ENCODE measurements at regions not wholly inside any gene's neighbourhood (a gene's known extent, or its start where the extent isn't known, plus 50 kb on each side); places are given as distances from the start of the nearest gene placed in this dataset.

GRCh38 chr6:154895841-154896240 is 99.3 kb upstream of the TIAM2 start:
- WGBS, 3 donors = 87 to 98% (median 87%) methylated on average over 6 of the region's 6 CpGs
- DNase-seq = no peak
- intact Hi-C loops (cut with DNase I) = no loop called here
- no peak for TF ChIP-seq EP300 (IDR thresholded peaks at IDR 0.05)
- TF ChIP-seq CTCF (IDR thresholded peaks at IDR 0.05) = no peak
- no peak for TF ChIP-seq POLR2A (IDR thresholded peaks at IDR 0.05)
- Histone ChIP-seq H3K4me1 (ENCODE audit: insufficient read depth) (peaks cover 1% of the 10 kb centered on the region), H3K27ac (no peak overlapping the region), H3K4me3 (no peak overlapping the region), H3K27me3 (no peaks in the 10 kb centered on the region), H3K36me3 (no peaks in the 10 kb centered on the region), H3K9me3 (no peaks in the 10 kb centered on the region)

GRCh38 chr6:154898821-154899220 is 96.3 kb upstream of the TIAM2 start:
- intact Hi-C loops (cut with DNase I) = no loop called here
- no peaks in the 10 kb centered on the region for H3K4me1 ChIP-seq (ENCODE audit: insufficient read depth)
- H3K27ac ChIP-seq = no peak overlapping the region
- no peaks in the 10 kb centered on the region for H3K9me3 ChIP-seq
- TF ChIP-seq POLR2A (IDR thresholded peaks at IDR 0.05) (no peak), EP300 (IDR thresholded peaks at IDR 0.05) (no peak), CTCF (IDR thresholded peaks at IDR 0.05) (no peak)
- no peak overlapping the region for H3K4me3 ChIP-seq
- 95 to 98% (median 98%) methylated on average over 4 of the region's 4 CpGs for WGBS, 3 donors
- no peaks in the 10 kb centered on the region for H3K36me3 ChIP-seq
- no peaks in the 10 kb centered on the region for H3K27me3 ChIP-seq
- no peak for DNase-seq

GRCh38 chr6:154899824-154900463 is 95.2 kb upstream of the TIAM2 start:
- Histone ChIP-seq H3K27ac (no peak overlapping the region), H3K9me3 (no peaks in the 10 kb centered on the region), H3K4me1 (ENCODE audit: insufficient read depth) (no peaks in the 10 kb centered on the region), H3K4me3 (no peak overlapping the region), H3K27me3 (no peaks in the 10 kb centered on the region), H3K36me3 (no peaks in the 10 kb centered on the region)
- DNase-seq = no peak
- TF ChIP-seq CTCF (IDR thresholded peaks at IDR 0.05) (no peak), EP300 (IDR thresholded peaks at IDR 0.05) (no peak), POLR2A (IDR thresholded peaks at IDR 0.05) (no peak)
- WGBS, 3 donors = 91 to 93% (median 91%) methylated on average over 10 of the region's 10 CpGs
- intact Hi-C loops (cut with DNase I) = no loop called here

GRCh38 chr6:154901876-154902552 is 93.1 kb upstream of the TIAM2 start:
- intact Hi-C loops (cut with DNase I) = no loop called here
- H3K4me3 ChIP-seq = no peak overlapping the region
- TF ChIP-seq POLR2A (IDR thresholded peaks at IDR 0.05) (no peak), CTCF (IDR thresholded peaks at IDR 0.05) (no peak), EP300 (IDR thresholded peaks at IDR 0.05) (no peak)
- no peaks in the 10 kb centered on the region for H3K9me3 ChIP-seq
- 72 to 74% (median 73%) methylated on average over 9 of the region's 9 CpGs for WGBS, 3 donors
- no peaks in the 10 kb centered on the region for H3K27me3 ChIP-seq
- H3K4me1 ChIP-seq (ENCODE audit: insufficient read depth) = no peaks in the 10 kb centered on the region
- H3K27ac ChIP-seq = no peak overlapping the region
- no peak for DNase-seq
- no peaks in the 10 kb centered on the region for H3K36me3 ChIP-seq

Data from ovary (tissue), 7 donors.